SU-DHL-6 (cell line): ENCODE measurements at regions not wholly inside any gene's neighbourhood (a gene's known extent, or its start where the extent isn't known, plus 50 kb on each side); places are given as distances from the start of the nearest gene placed in this dataset.
"Not testable (repeated sequence)": the region's sequence is repeated elsewhere in the genome, so short reads cannot be mapped to it uniquely, and the experiment has no call there.

Experiments
- CTCF ChIP-seq: fragments of 200-600 bp; sonication (generic); IDR thresholded peaks from one replicate; pipeline ENCODE4 v1.5.1; 2017; ENCODE audit warnings: antibody characterized with exemption, mild to moderate bottlenecking, low read length, moderate library complexity; ENCODE audit not compliant: insufficient read depth, poor library complexity, severe bottlenecking
- EZH2phosphoT487 ChIP-seq: fragments of 200-600 bp; sonication (generic), shearing (Covaris generic); conservative IDR thresholded peaks from 2 replicates; pipeline ENCODE4 v1.6.1; 2018; ENCODE audit warnings: mild to moderate bottlenecking, antibody characterized with exemption, low read length, moderate library complexity, mixed read lengths

GRCh38 chr11:123318132-123318531, 111.9 kb upstream of the GRAMD1B start:
- not testable (repeated sequence) for TF ChIP-seq EZH2phosphoT487, CTCF
